H9 (cell line): ENCODE measurements at regions not wholly inside any gene's neighbourhood (a gene's known extent, or its start where the extent isn't known, plus 50 kb on each side); places are given as distances from the start of the nearest gene placed in this dataset.

Experiments used
- DNase-seq: peaks from one replicate; pipeline ENCODE4 v3.0.0-alpha.2; 2017
- H2AFZ ChIP-seq: one replicate; pipeline ENCODE4 v1.6.1; 2013; ENCODE audit warnings: mild to moderate bottlenecking, low read length, control low read depth, moderate library complexity
- H2AK5ac ChIP-seq: 2 replicates; pipeline ENCODE4 v1.6.1; 2013; ENCODE audit warnings: low read length, control low read depth, mixed read lengths; ENCODE audit not compliant: insufficient read length
- H2BK120ac ChIP-seq: one replicate; pipeline ENCODE4 v1.6.1; 2013; ENCODE audit warnings: low read depth, mild to moderate bottlenecking, low read length, control low read depth, inconsistent platforms; ENCODE audit not compliant: poor library complexity, severe bottlenecking
- H2BK12ac ChIP-seq: 2 replicates; pipeline ENCODE4 v1.6.1; 2013; ENCODE audit warnings: low read length, control low read depth, mixed read lengths, low read depth; ENCODE audit not compliant: insufficient read length
- H2BK15ac ChIP-seq: 2 replicates; pipeline ENCODE4 v1.6.1; 2013; ENCODE audit warnings: low read depth, low read length, control low read depth
- H2BK20ac ChIP-seq: one replicate; pipeline ENCODE4 v1.6.1; 2013; ENCODE audit warnings: low read depth, mild to moderate bottlenecking, low read length, control low read depth, inconsistent platforms; ENCODE audit not compliant: poor library complexity, severe bottlenecking
- H2BK5ac ChIP-seq: 2 replicates; pipeline ENCODE4 v1.6.1; 2013; ENCODE audit warnings: low read length, control low read depth, mixed read lengths; ENCODE audit not compliant: insufficient read length
- H3K14ac ChIP-seq: 2 replicates; pipeline ENCODE4 v1.6.1; 2013; ENCODE audit warnings: low read length, control low read depth; ENCODE audit not compliant: insufficient read depth
- H3K18ac ChIP-seq: 2 replicates; pipeline ENCODE4 v1.6.1; 2013; ENCODE audit warnings: low read depth, mild to moderate bottlenecking, mixed read lengths, low read length, control low read depth; ENCODE audit not compliant: insufficient read length
- H3K23ac ChIP-seq: 2 replicates; pipeline ENCODE4 v1.6.1; 2013; ENCODE audit warnings: low read length, control low read depth, mixed read lengths, low read depth; ENCODE audit not compliant: insufficient read length
- H3K23me2 ChIP-seq: 2 replicates; pipeline ENCODE4 v1.6.1; 2013; ENCODE audit warnings: low read depth, mild to moderate bottlenecking, mixed read lengths, low read length, control low read depth; ENCODE audit not compliant: insufficient read length, poor library complexity, severe bottlenecking
- H3K27ac ChIP-seq: 2 replicates; pipeline ENCODE4 v1.5.1; 2013; ENCODE audit warnings: low read length, control low read depth, mixed read lengths, low read depth; ENCODE audit not compliant: insufficient read length
- H3K27me3 ChIP-seq: 2 replicates; pipeline ENCODE4 v1.6.1; 2013; ENCODE audit warnings: low read length, control low read depth, inconsistent platforms; ENCODE audit not compliant: insufficient read depth
- H3K4ac ChIP-seq: 2 replicates; pipeline ENCODE4 v1.6.1; 2013; ENCODE audit warnings: low read depth, mild to moderate bottlenecking, control low read depth, inconsistent platforms, low read length, moderate library complexity
- H3K4me1 ChIP-seq: 2 replicates; pipeline ENCODE4 v1.6.1; 2013; ENCODE audit warnings: low read length, control low read depth, inconsistent platforms; ENCODE audit not compliant: insufficient read depth
- H3K4me2 ChIP-seq: 2 replicates; pipeline ENCODE4 v1.6.1; 2013; ENCODE audit warnings: low read length, control low read depth, mixed read lengths; ENCODE audit not compliant: insufficient read length, insufficient read depth
- H3K56ac ChIP-seq: 2 replicates; pipeline ENCODE4 v1.6.1; 2013; ENCODE audit warnings: low read depth, mild to moderate bottlenecking, mixed read lengths, low read length, control low read depth; ENCODE audit not compliant: insufficient read length
- H3K79me1 ChIP-seq: 2 replicates; pipeline ENCODE4 v1.6.1; 2013; ENCODE audit warnings: low read depth, mild to moderate bottlenecking, moderate library complexity, low read length, control low read depth, inconsistent platforms; ENCODE audit not compliant: insufficient read depth, poor library complexity, severe bottlenecking
- H3K79me2 ChIP-seq: 2 replicates; pipeline ENCODE4 v1.6.1; 2013; ENCODE audit warnings: low read length, control low read depth, inconsistent platforms; ENCODE audit not compliant: insufficient read depth
- H3K9ac ChIP-seq: 2 replicates; pipeline ENCODE4 v1.6.1; 2013; ENCODE audit warnings: low read length, control low read depth, mixed read lengths; ENCODE audit not compliant: insufficient read length; ENCODE audit errors: extremely low read depth
- H3K9me3 ChIP-seq: one replicate; pipeline ENCODE4 v1.6.1; 2013; ENCODE audit warnings: low read depth, low read length, inconsistent platforms; ENCODE audit not compliant: control insufficient read depth
- H3T11ph ChIP-seq: one replicate; pipeline ENCODE4 v1.6.1; 2013; ENCODE audit warnings: mild to moderate bottlenecking, low read length, control low read depth, inconsistent platforms
- H4K20me1 ChIP-seq: one replicate; pipeline ENCODE4 v1.6.1; 2013; ENCODE audit not compliant: control insufficient read depth, insufficient read length, insufficient read depth
- H4K5ac ChIP-seq: 2 replicates; pipeline ENCODE4 v1.6.1; 2013; ENCODE audit warnings: low read depth, mild to moderate bottlenecking, mixed read lengths, low read length, control low read depth; ENCODE audit not compliant: insufficient read length
- H4K8ac ChIP-seq: replicated peaks from 2 replicates; pipeline ENCODE4 v1.6.1; 2013; ENCODE audit warnings: low read length, control low read depth, mixed read lengths, low read depth; ENCODE audit not compliant: insufficient read length
- H4K91ac ChIP-seq: 2 replicates; pipeline ENCODE4 v1.6.1; 2013; ENCODE audit warnings: low read depth, mild to moderate bottlenecking, moderate library complexity, mixed read lengths, low read length, control low read depth; ENCODE audit not compliant: insufficient read length
- H3K27ac Mint-ChIP-seq, 3 experiments: 2 replicates in 2 of 3; 3 replicates in 1 of 3; pipeline ENCODE4 v1.8.0; 2020 to 2021; ENCODE audit warnings: mixed read lengths in 3 of 3, mild to moderate bottlenecking in 1 of 3, moderate library complexity in 1 of 3
- H3K27me3 Mint-ChIP-seq: 2 replicates; pipeline ENCODE4 v1.8.0; 2021; ENCODE audit warnings: low read depth, mild to moderate bottlenecking, moderate library complexity, mixed read lengths
- H3K36me3 Mint-ChIP-seq, 3 experiments: 2 replicates in 2 of 3; 3 replicates in 1 of 3; pipeline ENCODE4 v1.8.0; 2020 to 2021; ENCODE audit warnings: low read depth in 3 of 3, mixed read lengths in 3 of 3; ENCODE audit not compliant: insufficient read depth in 1 of 3
- H3K4me1 Mint-ChIP-seq, 2 experiments: 2 replicates each; pipeline ENCODE4 v1.8.0; 2020; ENCODE audit warnings: mixed read lengths in 2 of 2
- H3K4me3 Mint-ChIP-seq, 2 experiments: 2 replicates in 1 of 2; 3 replicates in 1 of 2; pipeline ENCODE4 v1.8.0; 2020 to 2021; ENCODE audit warnings: mild to moderate bottlenecking in 2 of 2, mixed read lengths in 2 of 2, moderate library complexity in 1 of 2
- H3K9me3 Mint-ChIP-seq, 2 experiments: 2 replicates in 1 of 2; 3 replicates in 1 of 2; pipeline ENCODE4 v1.8.0; 2020; ENCODE audit warnings: mild to moderate bottlenecking in 2 of 2, mixed read lengths in 2 of 2, moderate library complexity in 1 of 2
- CTCF ChIP-seq: fragments of 200-600 bp; sonication (generic); conservative IDR thresholded peaks from 3 replicates; pipeline ENCODE4 v1.8.0; 2021; ENCODE audit warnings: antibody characterized with exemption, mild to moderate bottlenecking
- WGBS: extraction: QIAGEN DNeasy Blood & Tissue Kit; methylation state at CpG from one replicate; pipeline ENCODE4 v1.1.7; 2013; ENCODE audit warnings: missing lambda C conversion rate, low lambda C conversion rate, mixed read lengths; ENCODE audit not compliant: insufficient read length; ENCODE audit errors: extremely low coverage; 5-methylcytosine and 5-hydroxymethylcytosine counted together

GRCh38 chrX:42385730-42386129, 392.2 kb downstream of the PPP1R2C start:
- Mint-ChIP-seq H3K9me3 (peaks cover 0 to 21% of the 10 kb centered on the region in 2 experiments; a peak in 4 of 5 replicates), H3K36me3 (no peaks in the 10 kb centered on the region; a peak in 1 of 7 replicates), H3K4me1 (no peaks in the 10 kb centered on the region; a peak in 1 of 4 replicates), H3K27ac (no peak overlapping the region), H3K4me3 (no peak overlapping the region), H3K27me3 (no peaks in the 10 kb centered on the region)
- Histone ChIP-seq H3K56ac (no peak overlapping the region), H2BK20ac (no peak overlapping the region), H3K9ac (no peak overlapping the region), H2BK120ac (no peak overlapping the region), H3K14ac (no peak overlapping the region), H2BK5ac (no peak overlapping the region), H4K20me1 (no peaks in the 10 kb centered on the region), H3K27me3 (no peaks in the 10 kb centered on the region), H3K23ac (no peak overlapping the region), H2AK5ac (no peak overlapping the region), H4K8ac (no peak overlapping the region), H4K5ac (no peak overlapping the region), H4K91ac (no peak overlapping the region), H3K9me3 (no peaks in the 10 kb centered on the region), H3K18ac (no peak overlapping the region), H3T11ph (no peak overlapping the region), H3K4me1 (no peaks in the 10 kb centered on the region), H3K4me2 (no peak overlapping the region), H3K79me1 (no peaks in the 10 kb centered on the region), H3K23me2 (no peaks in the 10 kb centered on the region), H2BK15ac (no peak overlapping the region), H3K27ac (no peak overlapping the region), H3K4ac (no peak overlapping the region), H2BK12ac (no peak overlapping the region), H2AFZ (no peak overlapping the region), H3K79me2 (no peaks in the 10 kb centered on the region)
- DNase-seq, result no peak
- WGBS, result no CpG with 5 or more reads among the region's 2 CpGs
- TF ChIP-seq CTCF, result no peak
